NCI-H82 (cell line): ENCODE measurements at regions not wholly inside any gene's neighbourhood (a gene's known extent, or its start where the extent isn't known, plus 50 kb on each side); places are given as distances from the start of the nearest gene placed in this dataset.
"Not testable (repeated sequence)": the region's sequence is repeated elsewhere in the genome, so short reads cannot be mapped to it uniquely, and the experiment has no call there.

ENCODE experiments used
- DNase-seq: peaks from one replicate; lab custom pipeline; 2025; lab: John Stamatoyannopoulos, UW

DNA sequence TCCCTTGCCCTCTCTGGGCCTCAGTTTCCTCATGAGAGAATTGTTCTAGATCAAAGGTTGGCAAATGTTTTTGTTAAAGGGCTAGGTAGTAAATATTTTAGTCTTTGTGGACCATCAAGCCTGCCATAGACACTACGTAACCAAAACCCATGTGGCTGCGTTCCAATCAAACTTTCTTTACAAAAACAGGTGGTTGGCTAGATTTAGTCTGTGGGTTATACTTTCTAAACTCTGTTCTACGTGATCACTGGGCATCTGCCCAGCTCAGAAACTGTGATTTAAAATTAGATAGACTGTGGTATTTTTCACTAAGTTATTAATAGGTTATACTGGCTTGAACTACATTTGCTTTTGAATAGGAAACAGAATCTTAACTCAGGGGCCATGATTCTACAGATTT lies 149.8 kb upstream of the DCC start:
- DNase-seq: no peak

- no peak for DNase-seq
These were observed 149.4 kb upstream of the DCC start for GRCh38 chr18:52190631-52191030.

DNA sequence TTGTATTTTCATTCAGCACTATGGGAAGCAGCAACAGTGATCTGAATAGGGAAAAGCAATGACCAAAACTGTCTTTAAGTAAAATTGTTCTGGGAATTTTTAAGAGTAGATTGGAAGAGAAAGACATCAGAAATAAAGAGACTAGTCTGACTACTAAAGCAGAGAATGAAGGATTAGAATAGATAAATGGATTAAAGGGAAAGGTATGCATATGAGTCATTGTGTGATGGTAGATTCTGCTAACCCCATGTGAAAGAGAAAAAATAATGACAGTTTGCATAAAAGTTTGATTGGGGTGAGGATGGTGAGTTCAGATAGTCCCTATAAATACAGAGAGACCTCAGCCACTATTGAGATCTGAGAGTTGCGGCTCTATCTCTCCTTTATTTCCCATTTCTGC lies 139.6 kb upstream of the DCC start:
- peak; percentile 10 for DNase-seq

DNA sequence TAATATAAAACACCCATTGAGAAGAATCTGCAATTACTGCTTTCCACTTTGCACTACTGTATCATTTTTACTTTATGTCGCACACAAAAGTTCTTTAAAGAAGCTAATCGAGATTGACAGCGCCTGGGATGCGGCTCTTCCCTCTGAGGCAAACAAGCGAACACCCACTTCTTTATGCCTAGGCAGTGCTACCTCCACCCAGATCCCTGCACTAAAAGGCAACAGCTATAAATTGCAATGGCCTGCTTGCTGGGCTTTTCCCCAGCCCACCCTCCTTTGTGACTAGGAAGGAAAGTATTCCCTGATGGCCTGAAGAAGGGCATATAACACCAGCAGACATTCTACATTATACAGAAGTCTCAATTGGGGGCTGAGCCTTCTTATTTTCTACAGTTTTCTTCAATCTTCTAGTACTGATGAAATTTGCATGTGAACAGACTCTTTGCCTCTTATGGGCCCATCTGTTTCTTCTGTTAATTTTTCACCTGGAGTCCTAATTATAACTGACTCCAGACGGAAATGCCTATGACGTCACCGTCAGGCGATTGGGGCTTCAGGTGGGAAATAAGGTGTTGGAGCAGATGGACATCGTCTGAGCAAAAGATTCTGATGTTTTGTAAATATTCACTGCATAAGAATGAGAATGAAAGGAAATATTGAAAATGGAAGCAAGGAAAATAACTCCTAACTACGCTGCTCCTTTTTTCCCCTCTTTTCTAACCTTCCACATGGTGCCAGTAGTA lies 138.9 kb upstream of the DCC start:
- DNase-seq: no peak

GRCh38 chr18:52208646-52209045 lies 131.4 kb upstream of the DCC start:
- DNase-seq: no peak

DNA sequence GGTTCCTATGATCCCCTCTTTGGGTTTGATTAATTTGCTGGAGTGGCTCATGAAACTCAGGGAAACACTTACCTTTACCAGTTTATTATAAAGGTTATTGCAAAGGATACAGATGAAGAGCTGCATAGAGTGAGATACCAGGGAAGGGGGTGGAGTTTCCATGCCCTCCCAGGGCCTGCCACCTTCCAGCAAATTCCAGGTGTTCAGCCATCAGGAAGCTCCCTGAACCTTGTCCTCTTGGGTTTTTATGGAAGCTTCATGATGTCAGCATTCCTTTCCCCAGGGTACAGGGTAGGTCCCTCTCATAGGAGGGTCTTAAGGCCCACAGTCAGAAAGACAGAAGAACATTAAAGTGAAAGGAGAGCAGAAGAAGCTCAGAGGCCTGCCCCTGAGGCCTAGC lies 123.9 kb upstream of the DCC start:
- DNase-seq: no peak

GRCh38 chr18:52216666-52217065 lies 123.3 kb upstream of the DCC start:
- no peak for DNase-seq

- DNase-seq: no peak
These were observed 120.9 kb upstream of the DCC start for GRCh38 chr18:52219102-52219501.

DNA sequence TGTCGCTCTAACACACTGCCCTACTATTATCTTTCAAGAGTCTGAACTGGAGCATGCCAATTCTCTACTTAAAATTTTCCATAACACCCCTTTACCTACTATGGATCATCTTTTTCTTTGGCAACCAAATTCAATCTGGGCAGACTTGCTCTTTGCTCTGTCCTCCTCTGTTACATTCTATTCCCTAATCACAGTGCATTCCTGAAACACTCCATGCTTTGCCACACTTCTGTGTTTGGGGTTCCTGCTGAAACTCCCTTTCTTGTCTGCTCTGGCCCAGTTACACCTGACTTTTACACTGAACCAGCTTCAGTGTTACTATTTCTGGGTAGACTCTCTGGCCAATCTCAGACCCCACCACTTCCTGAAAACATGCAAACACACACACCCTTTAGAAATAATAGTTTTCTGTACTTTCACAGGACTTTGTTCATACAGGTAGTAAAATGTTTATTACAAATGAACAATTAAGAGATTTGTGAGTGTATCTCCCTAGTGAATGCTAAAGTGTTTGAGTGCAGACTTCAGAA lies 119.9 kb upstream of the DCC start:
- DNase-seq: no peak

GRCh38 chr18:52222211-52222610 lies 117.8 kb upstream of the DCC start:
- peak; percentile 66 for DNase-seq

- DNase-seq: no peak
These were observed 112.5 kb upstream of the DCC start for GRCh38 chr18:52227536-52227935.

DNA sequence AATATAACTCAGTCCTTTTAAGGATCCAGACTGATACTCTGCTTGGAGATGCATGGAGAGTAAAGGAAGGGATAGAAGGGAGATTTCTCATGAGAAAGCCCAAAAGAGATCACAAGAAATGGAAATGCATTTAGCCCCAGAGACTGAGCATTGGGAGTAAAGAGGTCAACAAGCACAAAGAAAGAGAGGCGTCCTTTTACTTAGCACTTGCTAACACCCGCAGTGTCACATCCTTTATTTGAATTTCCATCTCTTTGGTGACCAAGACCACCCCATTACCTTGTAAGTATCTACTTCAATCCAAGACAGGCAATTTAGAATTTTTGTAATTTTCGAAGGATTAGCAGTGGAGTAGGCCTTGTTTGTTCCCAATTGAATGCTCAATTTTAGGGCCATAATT lies 111.8 kb upstream of the DCC start:
- no peak for DNase-seq

DNA sequence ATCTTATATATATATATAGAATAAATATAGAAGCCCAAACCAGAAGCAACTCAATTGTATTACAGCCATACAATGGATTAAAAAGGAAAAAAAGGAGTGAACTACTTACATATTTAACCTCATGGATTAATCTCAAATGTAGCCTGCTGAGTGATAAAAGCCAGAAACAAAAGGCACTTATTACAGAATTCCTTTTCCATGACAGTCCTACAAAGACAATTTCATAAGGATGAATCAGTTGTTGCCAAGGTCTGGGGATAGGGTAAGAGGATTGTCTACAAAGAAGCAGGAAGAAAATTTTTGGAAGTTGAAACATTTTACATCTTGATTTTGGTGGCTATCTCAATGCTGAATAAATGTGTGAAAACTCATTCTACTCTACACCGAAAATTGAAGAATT lies 103.9 kb upstream of the DCC start:
- DNase-seq: no peak

GRCh38 chr18:52237551-52237950 lies 102.4 kb upstream of the DCC start:
- no peak for DNase-seq

- DNase-seq: no peak
These were observed 97.3 kb upstream of the DCC start for GRCh38 chr18:52242711-52243110.

GRCh38 chr18:52244658-52245057 lies 95.3 kb upstream of the DCC start:
- DNase-seq: no peak

DNA sequence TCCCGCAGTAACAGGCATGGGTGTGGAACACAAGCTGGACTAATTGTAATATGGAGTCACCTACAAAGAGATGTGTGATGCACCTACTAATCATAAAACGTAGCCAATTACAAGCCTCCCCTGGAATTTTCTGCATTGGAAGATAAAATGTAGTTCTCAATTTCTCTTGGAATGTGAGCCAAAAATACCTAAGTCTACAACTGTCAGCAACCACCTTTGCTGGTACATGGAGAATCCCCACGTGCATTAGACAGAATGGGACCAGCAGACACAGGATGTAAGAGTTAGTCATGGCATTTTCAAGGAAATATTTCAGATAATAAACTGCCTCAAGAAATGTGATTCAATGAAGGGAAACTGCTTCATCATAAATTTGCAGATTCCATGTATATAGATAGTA lies 85.6 kb upstream of the DCC start:
- DNase-seq: no peak

- DNase-seq: not testable (repeated sequence)
These were observed 82.6 kb upstream of the DCC start for GRCh38 chr18:52257417-52257816.

DNA sequence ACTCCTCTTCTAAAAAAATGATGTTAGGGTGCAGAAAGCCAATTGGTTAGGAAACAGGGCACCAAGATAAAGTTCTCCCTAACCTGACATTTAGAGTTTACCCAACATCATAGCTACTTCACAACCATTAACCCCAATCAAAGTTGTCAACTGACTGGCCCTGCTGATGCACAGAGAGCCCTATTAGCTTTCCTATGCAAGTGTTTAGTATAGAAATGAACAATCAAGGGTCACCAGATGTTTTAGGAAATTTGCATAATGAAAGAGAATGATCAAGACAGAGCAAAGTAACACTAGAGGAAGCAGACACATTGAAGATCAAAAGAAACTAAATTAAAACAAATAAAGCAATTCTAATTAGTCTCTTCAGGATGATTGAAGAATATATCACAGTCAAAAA lies 64.2 kb upstream of the DCC start:
- no peak for DNase-seq

DNA sequence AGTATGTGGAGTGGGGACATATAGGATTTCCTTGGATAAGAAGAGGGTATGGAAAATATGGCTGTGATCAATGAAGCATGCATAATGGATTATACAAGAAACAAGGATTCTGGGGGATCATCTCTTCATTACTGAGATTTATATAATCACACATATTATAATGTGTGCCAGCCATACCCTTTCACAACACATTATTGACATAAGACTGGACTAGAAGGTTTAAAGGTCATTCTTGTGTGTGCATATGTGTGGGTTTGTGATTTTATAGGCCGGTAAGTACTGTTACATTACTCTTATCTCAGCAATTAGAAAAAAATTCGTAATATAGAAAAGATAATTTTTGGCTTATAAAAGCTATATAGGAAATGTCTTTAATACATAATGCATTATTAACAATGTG lies 62.2 kb upstream of the DCC start:
- no peak for DNase-seq

GRCh38 chr18:52278191-52278590 lies 61.8 kb upstream of the DCC start:
- no peak for DNase-seq

DNA sequence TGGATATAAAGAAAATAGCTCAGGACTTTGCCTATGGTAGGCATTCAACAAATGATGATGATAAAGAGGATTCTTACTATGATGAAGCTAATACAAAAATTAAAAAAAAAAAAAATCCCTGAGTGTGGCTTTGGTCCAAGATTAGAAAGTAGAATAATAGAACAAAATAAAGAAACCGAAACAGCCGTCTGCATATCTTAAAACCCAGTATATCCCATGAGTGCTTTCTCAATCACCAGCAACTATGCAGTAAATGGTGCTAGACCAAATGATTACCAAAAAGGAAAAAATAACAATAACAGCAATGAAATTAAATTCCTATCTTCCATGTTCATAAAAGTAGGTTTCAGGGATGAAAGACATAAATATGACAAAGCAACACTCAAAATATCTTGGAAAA lies 59.3 kb upstream of the DCC start:
- no peak for DNase-seq

- no peak for DNase-seq
These were observed 56.1 kb upstream of the DCC start for GRCh38 chr18:52283927-52284326.

DNA sequence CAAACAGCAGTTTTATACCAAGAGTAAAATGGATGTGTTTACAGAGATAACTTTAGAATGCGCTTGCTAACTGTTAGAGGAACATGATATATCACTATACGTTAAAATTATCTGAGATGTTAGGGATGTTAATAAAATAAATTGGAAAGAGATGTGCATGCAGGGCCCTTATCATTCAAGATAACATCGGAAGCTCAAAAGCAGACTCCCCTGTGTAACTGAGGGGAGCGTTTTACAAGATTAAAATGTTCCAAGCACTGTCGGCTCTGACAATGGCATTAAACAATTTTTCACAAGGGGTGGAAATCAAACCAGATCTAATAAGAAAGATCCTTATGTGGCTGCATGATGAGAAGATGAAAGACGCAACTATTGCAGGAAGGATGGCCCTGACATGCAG lies 53.3 kb upstream of the DCC start:
- no peak for DNase-seq
